Tibial nerve (tissue), 4 donors: ENCODE measurements at regions not wholly inside any gene's neighbourhood (a gene's known extent, or its start where the extent isn't known, plus 50 kb on each side); places are given as distances from the start of the nearest gene placed in this dataset.
A peak's percentile ranks its signal among the peaks of the same experiment; 100 is the strongest.
"Not testable (repeated sequence)": the region's sequence is repeated elsewhere in the genome, so short reads cannot be mapped to it uniquely, and the experiment has no call there.

Source experiments
- DNase-seq, 2 donors: peaks; one replicate each; pipeline ENCODE4 v3.0.0-alpha.2; 2019; ENCODE audit warnings: low spot score in 2 of 2
- H3K27ac ChIP-seq, 4 donors: fragments of 200-600 bp; sonication (generic) in 3 of 4; one replicate each; pipeline ENCODE4 v1.5.1; 2017 to 2019; ENCODE audit warnings: mild to moderate bottlenecking in 1 of 4
- H3K27me3 ChIP-seq, 2 donors: fragments of 200-600 bp; sonication (generic) in 1 of 2; one replicate each; pipeline versions ENCODE4 v1.5.1 to v1.6.0; 2017 to 2019
- H3K36me3 ChIP-seq, 3 donors: fragments of 200-600 bp; sonication (generic); one replicate each; pipeline ENCODE4 v1.5.1; 2018 to 2019
- H3K4me1 ChIP-seq, 4 donors: fragments of 200-600 bp; sonication (generic) in 3 of 4; one replicate each; pipeline ENCODE4 v1.5.1; 2017 to 2019
- H3K4me3 ChIP-seq, 4 donors: fragments of 200-600 bp; sonication (generic) in 3 of 4; one replicate each; pipeline ENCODE4 v1.5.1; 2017 to 2019; ENCODE audit warnings: mild to moderate bottlenecking in 1 of 4, moderate library complexity in 1 of 4
- H3K9me3 ChIP-seq, 4 donors: fragments of 200-600 bp; sonication (generic) in 3 of 4; one replicate each; pipeline ENCODE4 v1.5.1; 2017 to 2019
- WGBS, 2 donors: methylation state at CpG; one replicate each; pipeline ENCODE4 v1.1.5; 2018; 5-methylcytosine and 5-hydroxymethylcytosine counted together

DNA sequence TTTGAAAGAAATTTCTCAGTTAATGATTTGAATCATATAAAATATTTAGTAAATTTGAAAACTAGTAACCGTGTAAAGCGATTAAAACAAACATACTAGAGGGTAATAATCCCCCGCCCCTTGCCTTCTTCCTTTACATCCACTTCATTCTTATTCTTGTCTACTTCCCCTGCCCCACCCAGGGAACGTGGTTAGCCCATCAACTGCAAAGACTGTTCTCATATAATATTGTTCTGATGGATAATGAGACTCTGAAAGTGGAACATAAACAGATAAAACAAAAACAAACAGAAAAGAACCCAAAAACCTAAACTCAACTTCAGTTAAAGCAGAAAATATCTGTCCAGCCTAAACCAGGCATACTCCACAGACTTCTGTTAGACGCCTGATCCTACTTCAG is 108.1 kb upstream of the GTF2H2C_2 start:
- 81% methylated on average over 4 of the region's 5 CpGs; no CpG with 5 or more reads in 1 of the 2 donors for WGBS, 2 donors
- not testable (repeated sequence) for H3K27ac ChIP-seq, H3K36me3 ChIP-seq, H3K4me1 ChIP-seq, H3K27me3 ChIP-seq, H3K4me3 ChIP-seq, H3K9me3 ChIP-seq
- DNase-seq = peak in 1 of 2 donors; percentile 3
